HG03196 (cell line): ENCODE measurements at regions not wholly inside any gene's neighbourhood (a gene's known extent, or its start where the extent isn't known, plus 50 kb on each side); places are given as distances from the start of the nearest gene placed in this dataset.
A peak's percentile ranks its signal among the peaks of the same experiment; 100 is the strongest.
"Not testable (repeated sequence)": the region's sequence is repeated elsewhere in the genome, so short reads cannot be mapped to it uniquely, and the experiment has no call there.

ENCODE experiments used
- ATAC-seq: cut with Tn5 transposase; IDR thresholded peaks from one replicate; pipeline ENCODE4 v1.9.1; 2021; ENCODE audit not compliant: unreplicated experiment

GRCh38 chr10:48102410-48103146 lies 103.0 kb upstream of the FAM25C start:
- not testable (repeated sequence) for ATAC-seq

- ATAC-seq: not testable (repeated sequence)
Observed at GRCh38 chr10:48098854-48099253, 99.3 kb upstream of the FAM25C start.

GRCh38 chr10:48090706-48091105 lies 91.1 kb upstream of the FAM25C start:
- not testable (repeated sequence) for ATAC-seq

GRCh38 chr10:48088087-48088486 lies 88.5 kb upstream of the FAM25C start:
- not testable (repeated sequence) for ATAC-seq

- not testable (repeated sequence) for ATAC-seq
Observed at GRCh38 chr10:48084446-48084845, 84.9 kb upstream of the FAM25C start.

- not testable (repeated sequence) for ATAC-seq
Observed at GRCh38 chr10:48071228-48071627, 71.6 kb upstream of the FAM25C start.

- ATAC-seq: peak; percentile 69
Observed at GRCh38 chr10:48063944-48064625, 64.5 kb upstream of the FAM25C start.

GRCh38 chr10:48055395-48055794 lies 55.8 kb upstream of the FAM25C start:
- not testable (repeated sequence) for ATAC-seq
